Fibroblast of skin of scalp (primary cell): ENCODE measurements at regions not wholly inside any gene's neighbourhood (a gene's known extent, or its start where the extent isn't known, plus 50 kb on each side); places are given as distances from the start of the nearest gene placed in this dataset.

ENCODE experiments used
- DNase-seq: peaks from one replicate; pipeline ENCODE4 v3.0.0-alpha.2; 2013

DNA sequence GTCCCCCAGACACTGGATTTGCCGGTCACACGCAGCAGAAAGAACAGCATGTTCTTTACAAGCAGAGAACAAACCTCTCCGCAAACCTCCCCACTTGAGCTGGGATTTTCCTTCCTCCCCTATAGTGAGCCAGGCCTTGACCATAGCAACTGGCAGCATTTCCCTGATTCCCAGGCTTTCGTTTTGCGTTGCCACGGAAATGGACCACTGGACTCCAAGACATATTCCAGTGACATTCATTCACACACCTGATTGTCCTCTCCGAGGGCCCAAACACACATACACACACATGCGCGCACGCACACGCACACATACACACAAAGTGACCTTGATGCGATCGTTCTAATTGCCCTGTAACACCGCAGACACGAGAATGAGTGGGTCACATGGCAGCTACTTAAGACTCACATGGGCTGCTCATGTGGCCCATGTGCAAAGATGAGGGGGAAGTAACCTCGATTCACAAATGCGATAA is 80.9 kb upstream of the CPEB4 start:
- no peak for DNase-seq

DNA sequence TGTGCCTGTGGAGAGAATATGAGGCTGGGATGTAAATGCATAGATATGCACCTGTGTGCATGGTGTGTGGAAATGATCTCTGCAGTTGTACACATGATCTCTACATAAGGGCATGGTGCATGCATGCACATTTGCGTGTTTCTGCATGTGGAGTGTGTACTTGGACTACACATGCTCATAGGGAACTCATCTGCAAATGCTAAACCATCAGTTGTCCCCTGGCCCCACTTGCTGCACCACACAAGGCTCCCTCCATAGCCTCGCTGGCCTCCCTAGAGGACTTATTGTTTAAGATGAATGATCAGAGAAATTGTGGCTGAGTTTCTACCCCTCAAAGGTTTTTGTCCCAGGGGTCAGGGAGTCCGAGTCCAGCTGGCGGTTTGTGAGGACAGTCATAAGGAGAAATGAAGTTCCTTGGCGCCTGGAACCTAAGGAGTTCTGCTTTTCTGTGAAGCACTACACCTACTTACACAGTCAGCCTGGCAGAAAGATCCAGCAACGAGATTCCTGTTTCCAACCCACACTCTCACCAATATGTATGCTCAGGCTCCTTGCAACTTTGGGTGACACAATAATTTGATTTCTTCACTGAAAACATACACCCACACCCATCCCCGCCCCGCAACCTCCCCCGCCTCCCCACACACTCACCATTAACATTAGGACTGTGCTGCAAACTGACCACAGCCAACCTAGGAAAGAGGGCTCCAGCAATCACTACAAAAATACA is 79.9 kb upstream of the CPEB4 start:
- no peak for DNase-seq

DNA sequence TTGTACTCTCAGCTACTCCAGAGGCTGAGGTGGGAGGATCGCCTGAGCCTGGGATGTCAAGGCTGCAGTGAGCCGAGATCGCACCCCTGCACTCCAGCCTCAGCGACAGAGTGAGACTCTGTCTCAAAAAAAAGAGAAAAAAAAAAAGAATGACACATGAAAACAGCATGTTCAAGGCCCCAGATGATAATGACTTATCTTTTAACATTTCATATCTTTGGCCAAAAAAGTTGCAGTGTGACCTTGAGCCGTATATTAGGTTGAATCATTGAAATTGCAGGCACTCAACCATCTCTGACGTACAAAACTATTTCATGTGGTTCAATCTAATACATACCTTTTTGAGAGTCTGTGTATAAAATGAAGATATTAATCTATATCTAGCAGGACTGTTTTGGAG is 79.1 kb upstream of the CPEB4 start:
- DNase-seq = no peak

DNA sequence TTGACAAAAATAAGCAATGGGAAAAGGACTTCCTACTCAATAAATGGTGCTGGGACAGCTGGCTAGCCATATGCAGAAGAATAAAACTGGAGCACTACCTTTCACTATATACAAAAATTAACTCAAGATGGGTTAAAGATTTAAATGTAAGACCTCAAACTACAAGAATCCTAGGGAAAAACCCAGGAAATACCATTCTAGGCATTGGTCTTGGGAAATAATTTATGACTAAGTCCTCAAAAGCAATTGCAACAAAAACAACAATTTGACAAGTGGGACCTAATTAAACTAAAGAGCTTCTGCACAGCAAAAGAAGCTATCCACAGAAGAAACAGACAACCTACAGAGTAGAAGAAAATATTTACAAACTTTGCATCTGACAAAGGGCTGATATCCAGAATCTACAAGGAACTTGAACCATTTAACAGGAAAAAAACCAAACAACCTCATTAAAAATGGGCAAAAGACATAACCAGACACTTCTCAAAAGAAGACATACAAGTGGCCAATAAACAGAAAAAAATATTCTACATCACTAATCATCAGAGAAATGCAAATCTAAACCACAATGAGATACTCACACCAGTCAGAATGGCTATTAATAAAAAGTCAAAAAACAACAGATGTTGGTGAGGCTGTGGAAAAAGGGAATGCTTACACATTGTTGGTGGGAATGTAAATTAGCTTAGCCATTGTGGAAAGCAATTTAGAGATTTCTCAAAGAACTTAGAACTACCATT is 75.2 kb upstream of the CPEB4 start:
- DNase-seq = peak; percentile 53

DNA sequence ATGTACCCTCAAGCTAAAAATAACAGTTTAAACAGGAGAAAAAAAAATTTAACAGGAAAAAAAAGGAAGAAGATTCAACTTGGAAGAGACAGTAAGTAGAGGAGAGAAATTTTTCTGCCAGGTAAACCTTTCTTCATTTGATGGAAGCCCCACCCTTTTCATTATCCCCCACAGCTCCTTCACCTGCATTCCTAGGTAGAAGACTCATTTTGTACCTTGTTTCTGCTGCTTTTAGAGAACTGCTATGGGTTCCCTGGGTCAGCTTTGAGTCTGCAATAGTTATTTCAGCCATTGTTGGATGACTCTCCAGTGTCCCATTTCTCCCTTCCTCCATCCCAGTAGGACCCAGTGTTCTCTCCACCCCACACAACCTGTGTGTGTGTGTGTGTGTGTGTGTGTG is 74.1 kb upstream of the CPEB4 start:
- no peak for DNase-seq

DNA sequence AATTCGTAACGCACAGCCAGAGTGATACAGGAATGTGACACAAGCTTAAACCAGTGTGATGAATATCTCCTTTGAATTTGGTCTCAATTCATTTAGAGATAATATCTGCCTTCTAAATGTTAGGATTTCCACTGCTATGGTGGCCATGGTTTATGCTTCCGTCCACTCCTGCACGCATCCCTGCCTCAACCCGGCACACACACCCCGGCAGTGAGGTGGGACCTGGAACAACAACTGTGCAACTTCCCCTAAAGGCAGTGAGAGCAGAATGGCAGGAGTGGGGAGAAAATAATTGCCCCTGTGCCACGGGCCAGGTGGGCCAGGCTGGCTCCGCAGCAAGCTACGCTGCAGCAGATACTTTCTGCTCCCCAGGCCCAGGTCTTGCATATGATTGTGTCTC is 72.6 kb upstream of the CPEB4 start:
- DNase-seq = no peak

DNA sequence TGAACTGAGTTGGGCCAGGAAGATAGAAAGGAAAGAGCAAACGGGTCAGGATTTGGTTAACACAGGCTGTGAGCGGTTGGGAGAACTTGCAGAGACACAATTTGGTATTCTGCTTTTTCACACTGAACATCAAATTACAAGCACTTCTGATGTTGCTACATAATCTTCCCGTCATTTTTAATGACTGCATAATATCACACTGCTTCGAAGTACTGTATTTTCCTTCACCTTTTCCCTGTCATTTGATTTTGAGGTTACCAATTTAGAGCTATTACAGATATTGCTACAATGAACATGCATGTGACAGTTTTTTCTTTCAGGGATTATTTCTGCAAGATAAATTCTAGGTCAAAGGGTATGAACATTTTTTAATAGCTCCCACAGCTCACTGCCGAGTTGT is 71.4 kb upstream of the CPEB4 start:
- no peak for DNase-seq

DNA sequence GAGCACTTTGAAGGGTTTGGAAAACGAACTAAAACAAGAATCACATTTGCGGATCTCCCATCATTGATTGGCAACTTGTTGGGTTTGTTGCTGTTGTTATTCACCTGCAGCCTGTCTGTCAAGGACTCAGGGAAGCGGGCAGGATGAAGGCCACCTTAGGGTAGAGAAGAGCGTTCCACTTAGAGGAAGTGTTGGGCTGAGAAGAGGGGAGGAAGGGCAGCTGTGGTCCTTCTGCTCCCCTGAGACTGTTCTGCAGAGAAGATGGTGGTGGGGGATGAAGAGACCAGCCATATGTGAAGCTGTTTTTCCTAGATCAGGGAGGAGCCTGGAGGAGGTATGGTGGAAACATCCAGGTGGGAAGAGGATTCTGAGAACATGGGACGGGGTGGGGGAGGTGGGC is 70.6 kb upstream of the CPEB4 start:
- no peak for DNase-seq

DNA sequence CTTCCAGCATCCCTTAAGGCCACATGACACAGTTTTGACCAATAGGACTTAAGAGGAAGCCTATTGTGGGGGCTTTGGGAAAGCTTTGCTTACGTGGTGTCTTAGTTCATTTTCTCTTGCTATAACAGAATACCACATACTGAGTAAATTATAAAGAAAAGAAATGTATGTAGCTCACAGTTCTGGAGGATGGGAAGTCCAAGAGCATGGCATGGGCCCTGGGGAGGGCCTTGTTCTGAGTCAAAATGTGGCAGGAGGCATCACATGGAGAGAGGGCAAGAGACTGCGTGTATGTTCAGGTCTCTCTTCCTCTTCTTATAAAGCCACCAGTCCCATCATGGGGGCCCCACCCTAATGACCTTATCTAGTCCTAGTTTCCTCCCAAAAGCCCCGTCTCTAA is 68.6 kb upstream of the CPEB4 start:
- no peak for DNase-seq

DNA sequence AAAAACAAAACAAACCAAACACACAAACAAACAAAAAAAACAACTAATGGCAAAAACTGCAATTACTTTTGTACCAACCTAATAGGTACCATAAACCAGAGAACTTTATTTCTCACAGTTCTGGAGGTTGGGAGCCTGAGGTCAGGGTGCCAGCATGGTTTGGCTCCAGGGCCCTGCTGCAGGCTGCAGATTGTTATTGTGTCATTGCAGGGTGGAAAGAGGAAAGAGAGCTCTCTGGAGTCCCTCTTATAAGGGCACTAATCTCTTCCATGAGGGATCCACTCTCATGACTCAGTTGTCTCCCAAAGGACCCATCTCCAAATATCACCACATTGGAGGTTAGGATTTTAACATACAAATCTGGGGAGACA is 64.9 kb upstream of the CPEB4 start:
- DNase-seq = no peak

DNA sequence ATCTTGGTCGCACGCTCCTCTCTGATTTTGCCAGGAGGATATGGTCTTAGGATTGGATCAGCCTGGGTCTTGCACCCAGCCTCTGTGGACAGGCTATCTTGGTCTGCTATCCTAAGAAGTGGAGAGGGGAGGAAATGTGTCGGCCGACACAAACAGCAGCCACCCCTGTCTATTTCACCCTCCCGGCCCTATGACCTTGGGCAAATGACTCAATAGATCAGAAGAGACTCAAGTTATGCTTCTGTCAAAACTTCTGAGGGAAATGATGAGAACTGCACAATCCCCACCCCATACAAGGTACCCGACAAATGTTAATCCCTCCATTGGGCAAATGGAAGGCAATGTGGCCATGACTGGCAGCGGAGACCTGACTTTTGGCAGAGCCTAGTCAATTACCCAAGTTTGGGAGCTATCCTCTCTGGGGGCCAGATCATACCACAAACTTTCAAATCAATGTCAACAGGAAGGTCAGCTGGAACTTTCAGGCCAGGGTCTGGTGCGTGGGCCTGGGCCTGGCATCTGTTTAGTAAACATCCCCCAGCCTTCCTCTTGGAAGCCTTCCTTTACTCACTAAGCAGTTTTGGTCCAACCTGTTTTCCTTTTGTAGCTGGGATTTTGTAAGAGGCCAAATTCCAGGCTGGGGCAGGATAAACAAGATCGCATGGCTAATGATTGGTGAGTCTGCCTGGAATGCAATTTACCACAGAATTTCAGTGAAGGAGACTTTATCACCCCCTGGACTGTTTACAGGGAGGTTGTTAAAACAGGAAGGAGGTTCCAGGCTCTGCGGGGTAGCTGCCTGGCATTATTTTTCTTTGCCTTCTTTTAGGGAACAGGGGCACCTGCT is 64.2 kb upstream of the CPEB4 start:
- DNase-seq = peak; percentile 86

DNA sequence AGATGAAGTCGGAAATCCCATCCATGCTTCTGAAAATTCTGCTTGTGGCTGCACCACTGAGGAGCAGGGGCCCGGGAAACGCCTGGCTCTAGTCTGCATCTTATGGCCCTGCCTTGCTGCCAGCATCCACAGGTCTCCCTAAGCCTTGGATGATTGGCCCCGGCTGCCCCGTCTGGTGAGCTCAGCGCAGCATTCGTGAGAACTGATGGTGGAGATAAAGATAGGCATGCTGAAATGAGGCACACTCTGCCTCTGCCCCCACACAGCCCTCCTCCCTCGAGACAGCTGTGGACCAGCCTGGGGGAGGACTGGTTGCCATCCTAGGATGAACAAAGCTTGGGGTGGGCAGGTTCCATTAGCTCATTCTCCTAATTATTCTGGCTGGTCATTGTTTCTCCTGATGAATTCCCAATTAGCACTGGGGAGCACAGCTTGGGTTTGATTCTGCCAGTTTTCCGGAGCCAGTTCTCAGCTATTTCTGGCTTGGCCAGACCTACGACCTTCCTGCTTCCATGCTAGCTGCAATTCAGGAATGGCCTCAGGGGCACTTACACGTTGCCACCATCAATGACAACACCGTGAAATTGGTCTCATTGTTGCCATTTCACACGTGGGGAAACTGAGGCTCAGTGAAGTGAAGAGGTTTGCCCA is 62.8 kb upstream of the CPEB4 start:
- peak; percentile 38 for DNase-seq

DNA sequence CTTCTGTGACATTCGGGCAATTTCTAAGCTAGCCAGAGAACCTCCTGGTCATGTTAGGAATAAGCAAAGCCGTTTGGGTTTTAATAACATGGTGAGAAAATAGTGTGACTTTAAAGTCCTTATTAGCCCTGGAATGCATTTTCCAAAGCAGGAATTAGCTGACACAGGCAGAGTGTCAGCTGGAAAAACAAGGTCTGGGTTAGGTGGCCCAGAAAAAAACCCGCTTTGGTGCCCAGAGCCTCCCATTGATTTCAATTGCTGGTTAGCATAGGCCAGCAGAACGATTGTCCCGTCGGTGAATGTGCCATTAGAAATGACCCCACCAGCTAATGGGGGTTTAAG is 62.1 kb upstream of the CPEB4 start:
- no peak for DNase-seq

DNA sequence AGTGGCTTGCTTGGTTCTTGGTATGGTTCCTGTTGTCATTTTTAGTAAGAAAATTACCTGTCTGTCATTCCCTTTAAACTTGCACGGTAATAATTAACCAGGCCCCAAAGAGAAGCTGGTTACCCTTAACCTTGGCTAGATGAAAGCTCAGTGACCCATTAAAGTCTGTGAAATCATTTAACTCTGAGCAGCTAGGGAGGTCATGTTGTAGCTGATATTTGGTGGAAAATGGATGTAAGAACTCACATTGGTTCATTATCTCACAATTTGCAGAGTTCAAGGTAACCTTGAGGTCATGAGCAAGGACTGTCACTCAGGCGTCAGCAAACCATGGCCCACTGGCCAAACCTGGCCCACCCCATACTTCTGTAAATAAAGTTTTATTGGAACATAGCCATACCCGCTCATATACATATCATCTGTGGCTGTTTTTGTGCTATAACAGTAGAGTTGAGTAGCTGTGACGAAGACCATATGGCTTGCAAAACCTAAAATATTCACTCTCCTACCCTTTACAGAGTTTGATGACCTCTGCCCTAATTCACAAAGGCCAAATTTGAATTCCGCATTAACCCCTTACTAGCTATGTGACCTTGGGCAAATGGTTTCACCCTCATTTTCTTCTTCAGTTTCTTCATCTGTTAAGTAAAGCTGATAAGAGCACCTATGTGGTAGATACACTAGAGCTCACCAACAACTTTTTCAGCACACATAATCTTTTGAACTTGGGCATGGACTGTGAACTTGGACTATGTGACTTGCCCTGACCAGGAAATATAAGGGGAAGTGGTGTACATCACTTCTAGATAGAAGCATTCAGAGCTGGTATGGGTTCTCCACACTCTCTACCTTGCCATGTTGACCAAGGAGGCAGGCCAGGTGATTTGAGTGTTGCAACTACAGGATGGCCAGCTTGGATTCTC is 61.5 kb upstream of the CPEB4 start:
- DNase-seq = no peak

DNA sequence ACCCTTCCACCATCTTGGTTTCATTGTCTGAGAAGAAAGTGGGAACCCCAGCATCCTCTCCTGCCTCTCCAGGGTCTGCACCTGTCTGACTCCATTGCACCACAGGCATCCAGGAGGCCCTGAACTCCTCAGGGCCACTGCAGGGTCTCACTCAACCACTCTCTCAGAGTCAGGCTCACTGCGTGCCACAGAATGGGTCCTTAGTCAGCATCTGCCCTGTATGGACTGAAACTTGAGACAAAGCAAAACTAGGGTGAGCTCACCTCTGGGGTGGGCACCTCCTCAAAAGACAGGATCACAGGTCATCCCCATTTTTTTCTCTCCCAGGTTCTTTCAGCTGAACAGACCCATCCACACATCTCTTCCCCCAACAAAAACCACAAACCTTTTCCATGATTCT is 59.2 kb upstream of the CPEB4 start:
- DNase-seq = no peak

DNA sequence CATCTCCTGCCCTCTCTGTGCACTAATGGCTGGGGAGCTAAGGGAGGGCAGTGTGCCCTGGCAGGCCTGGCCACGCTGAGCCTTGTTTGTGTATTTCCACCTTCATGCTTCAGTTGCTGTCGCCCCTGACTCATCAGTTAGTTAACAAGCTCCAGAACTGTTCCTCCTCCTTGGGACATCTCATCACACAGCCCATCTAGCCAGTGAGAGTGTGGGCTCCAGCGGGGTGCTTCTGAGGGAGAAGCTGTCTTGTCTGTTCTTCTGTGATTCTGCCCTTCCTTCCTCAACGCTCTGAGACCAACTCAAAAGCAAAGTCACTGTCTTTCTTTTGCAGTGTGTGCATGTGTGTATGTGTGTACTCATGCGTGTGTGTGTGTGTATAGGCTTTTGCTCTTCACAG is 58.3 kb upstream of the CPEB4 start:
- DNase-seq = peak; percentile 23

DNA sequence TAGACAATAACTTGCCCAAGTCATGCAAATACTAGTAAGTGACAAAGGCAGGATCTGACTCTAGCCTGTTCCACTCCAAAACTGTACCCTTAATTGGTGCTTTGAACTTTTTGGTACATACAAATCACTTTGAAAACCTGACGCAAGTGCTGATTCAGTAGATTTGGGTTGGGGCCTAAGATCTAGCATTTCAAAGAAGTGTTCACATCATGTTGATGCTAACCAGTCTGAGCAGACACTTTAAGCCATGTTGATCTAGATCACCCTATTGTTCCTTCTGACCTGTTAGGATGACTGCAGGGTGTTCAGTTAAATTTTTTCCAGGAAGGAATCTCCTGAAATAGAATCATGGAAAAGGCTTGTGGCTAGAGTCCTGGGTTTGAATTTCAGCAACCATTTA is 57.7 kb upstream of the CPEB4 start:
- no peak for DNase-seq

DNA sequence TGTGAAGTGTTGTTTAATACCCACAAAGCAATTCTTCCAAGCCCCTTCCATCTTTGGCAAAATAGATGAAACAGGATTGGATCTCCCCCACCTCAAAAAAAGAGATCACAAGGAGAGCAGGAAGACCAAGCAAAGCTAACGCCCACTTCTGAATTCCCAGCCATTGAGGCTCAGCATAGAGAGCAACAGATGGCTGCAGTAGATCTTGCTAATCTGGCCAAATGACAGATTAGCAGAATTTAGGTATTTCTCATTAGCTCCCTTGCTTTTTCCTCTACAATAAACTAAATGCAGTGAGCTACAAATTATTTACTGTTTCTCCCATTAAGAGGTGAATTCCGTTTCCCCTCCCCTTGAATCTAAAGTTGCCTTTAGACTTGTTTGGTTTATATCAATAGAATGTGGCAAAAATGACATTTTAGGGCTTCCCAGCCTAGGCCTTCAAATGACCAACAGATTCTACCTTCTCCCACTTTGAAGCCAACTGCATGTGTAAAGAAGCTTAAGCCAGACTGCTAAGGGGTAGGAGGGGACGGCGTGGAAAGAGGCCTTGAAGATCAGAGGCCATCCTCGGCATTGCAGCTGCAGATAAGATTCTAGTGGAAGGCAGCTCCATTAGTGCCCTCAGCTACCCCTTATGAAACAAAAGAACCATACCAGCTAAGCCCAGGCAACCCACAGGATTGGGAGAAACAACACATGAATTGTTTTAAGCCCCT is 56.8 kb upstream of the CPEB4 start:
- no peak for DNase-seq

DNA sequence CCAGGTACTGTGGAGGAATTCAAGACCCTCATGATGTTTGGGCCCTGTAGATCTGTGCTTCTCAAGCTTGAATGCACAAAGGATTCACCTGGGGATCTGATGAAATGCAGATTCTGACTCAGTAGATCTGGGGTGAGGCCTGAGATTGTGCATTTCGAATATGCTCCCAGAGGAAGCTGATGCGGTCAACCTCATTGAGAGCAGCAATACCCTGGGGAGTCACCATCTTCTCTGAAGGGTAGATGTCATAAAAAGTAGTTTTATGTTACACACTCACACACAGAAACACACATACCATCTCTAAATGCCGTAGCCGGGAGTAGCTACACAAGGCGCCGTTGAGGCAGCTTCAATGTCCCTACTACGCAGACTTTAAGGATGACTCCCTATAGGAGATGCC is 55.8 kb upstream of the CPEB4 start:
- DNase-seq = no peak

DNA sequence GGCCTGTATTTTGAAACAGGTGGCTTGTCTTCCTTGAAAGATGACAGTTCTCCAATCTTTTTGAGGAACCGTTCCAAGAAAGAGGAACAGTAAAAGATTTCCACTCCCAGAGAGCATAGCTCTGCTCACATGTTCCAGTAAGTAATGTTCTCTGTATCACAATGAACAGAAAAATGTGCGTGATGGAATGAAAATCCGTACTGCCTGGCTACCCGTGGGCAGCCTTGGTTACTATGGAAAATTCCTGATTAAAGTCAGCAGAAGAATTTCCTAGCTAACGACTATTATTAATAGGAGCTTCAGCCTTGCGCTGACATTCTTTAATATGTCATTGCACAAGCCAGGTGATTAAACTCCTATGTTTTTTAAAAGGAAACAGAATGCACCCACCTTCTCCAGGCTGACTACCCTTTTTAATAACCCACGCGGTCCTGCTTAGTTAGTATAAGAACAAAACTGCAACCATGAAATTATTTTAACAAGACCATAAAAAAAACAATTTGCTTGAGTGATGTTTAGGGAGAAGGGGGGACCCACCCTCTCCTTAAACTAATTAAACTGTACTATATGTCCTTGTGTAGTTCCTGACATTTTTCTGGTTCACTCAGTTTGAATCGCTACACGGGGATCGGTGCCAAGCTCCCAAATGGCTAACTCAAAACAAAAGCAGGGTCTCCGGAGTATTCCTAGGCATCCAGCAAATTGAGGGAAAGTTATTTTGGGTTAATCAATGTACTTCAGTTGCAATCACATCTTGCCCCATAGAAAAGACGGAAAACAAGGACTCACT is 54.8 kb upstream of the CPEB4 start:
- DNase-seq = no peak
